Fibroblast of skin of abdomen (primary cell): ENCODE measurements at regions not wholly inside any gene's neighbourhood (a gene's known extent, or its start where the extent isn't known, plus 50 kb on each side); places are given as distances from the start of the nearest gene placed in this dataset.

Experiments used
- DNase-seq: peaks from one replicate; pipeline ENCODE4 v3.0.0-alpha.2; 2013

DNA sequence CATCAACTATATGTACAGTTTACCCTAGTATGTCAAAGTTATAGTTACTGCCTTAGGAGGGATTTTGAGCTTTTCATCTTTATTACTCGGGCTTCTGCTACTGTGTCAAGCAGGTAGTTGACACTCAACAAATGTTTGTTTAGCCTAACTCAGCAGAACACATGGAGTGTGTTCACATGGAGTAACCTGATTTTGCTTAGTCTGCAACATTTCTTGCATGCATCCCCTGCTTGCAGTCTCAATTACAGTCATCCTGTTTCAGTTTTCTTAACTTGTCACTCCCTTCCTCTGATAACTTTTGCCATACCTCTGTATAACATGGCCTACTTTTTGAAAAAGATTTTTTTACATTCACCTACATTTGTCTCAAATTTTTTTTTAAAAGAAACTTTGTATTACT, 135.5 kb downstream of the NMUR2 start:
- no peak for DNase-seq

GRCh38 chr5:152264645-152265254, 140.3 kb downstream of the NMUR2 start:
- DNase-seq: no peak

GRCh38 chr5:152262667-152263066, 142.4 kb downstream of the NMUR2 start:
- no peak for DNase-seq

GRCh38 chr5:152260940-152261339, 144.1 kb downstream of the NMUR2 start:
- DNase-seq: no peak

DNA sequence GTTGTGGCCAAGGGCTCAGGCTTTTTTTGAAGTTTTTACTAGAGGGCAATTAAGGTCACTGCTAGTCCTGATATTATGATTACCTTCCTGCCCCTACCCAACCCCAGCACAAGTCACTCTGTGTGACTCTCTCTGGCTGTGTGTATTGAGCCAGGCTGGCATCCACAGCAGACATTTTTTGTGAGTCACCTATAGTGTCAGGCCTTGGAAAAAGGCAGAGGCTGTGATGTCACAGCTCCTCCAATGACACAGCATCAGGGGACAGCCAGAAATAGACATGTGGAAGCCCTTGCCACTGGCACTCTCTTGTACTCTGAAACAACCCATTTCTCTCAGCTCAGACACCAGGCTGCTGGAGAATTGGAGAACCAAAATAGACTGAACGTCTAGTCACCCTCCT, 145.4 kb downstream of the NMUR2 start:
- no peak for DNase-seq

- no peak for DNase-seq
Measured at GRCh38 chr5:152256580-152256979, 148.5 kb downstream of the NMUR2 start.

- no peak for DNase-seq
Measured at GRCh38 chr5:152255411-152255810, 149.7 kb downstream of the NMUR2 start.

DNA sequence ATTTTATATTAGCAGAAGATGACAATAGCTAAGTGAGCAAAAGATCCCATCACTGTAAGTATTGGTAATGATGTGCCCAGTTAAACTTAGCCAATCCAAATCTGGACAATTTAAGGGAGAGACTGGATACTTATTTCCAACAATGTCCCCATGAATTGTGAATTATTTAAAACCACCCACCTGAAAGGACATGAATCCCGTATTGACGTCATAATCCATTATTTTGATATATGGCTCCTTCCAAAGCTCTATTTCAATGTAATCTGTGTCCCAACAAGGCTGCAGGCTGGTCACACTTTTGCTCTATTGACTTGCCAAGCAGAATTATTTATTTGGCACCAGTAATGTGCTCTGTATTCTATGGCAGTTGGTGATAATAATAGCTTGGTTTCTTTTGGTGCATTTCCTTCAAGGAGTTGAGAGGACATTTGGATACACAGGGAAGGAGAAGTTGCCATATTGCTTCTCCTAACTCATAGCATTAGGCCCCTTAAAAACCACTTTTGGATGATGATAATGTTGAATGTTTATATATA, 157.2 kb downstream of the NMUR2 start:
- DNase-seq: no peak

DNA sequence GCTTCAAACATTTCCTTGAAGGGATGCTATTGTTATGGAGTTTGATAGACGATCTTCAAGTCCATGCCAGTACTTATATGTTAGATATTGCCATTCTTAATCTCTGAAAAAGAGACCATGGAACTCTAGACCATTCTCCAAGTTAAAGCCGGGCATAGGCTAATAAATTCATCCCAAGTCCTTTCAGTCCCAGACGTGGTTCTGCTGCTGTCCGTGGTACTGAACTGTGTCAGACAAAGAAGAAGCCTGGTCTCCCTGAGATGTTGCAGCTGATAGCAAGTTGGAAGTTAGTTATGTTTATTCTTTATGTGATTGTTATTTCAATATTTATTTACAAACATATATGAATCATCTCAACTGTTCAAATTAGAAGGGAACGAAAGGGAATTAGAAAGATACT, 158.7 kb downstream of the NMUR2 start:
- no peak for DNase-seq

GRCh38 chr5:152237531-152237930, 167.5 kb downstream of the NMUR2 start:
- DNase-seq: no peak

DNA sequence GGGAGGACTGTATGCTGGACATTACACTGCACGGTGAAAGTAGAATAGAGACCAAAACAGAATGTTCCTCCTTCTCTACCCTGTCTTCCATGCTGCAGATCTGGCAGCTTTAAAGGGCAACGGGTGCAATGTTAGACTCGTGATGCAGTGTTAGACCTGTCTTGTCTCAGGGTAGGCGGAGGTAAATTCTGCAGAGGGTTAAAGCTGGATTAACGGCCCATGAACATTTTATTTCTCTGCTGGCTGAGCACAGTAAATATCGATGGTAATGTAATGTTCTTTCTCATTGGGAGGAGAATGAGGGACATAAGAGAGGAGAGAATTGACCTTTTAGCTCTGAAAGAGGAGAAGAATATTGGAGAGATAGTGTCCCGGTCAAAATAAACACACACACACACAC, 178.9 kb downstream of the NMUR2 start:
- DNase-seq: no peak

GRCh38 chr5:152221721-152222629, 183.1 kb downstream of the NMUR2 start:
- DNase-seq: no peak

DNA sequence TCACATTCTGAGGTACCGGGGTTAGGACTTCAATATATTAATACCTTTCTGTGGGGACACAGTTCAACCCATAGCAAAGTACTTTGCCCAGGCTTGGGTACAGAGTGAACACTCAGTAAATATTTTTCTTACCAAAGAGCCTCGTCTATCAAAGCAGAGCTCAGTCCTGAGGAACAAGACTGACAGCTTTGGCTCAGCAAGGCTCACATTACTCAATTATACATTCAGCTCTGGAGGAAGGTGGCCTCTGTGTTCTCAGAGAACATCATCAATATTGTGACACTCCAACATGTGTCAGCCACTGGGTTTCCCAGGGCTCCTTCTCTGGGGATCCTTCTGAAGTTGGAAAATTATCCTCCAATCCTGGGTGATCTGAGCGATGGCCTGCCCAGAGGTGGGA, 186.4 kb downstream of the NMUR2 start:
- DNase-seq: no peak

DNA sequence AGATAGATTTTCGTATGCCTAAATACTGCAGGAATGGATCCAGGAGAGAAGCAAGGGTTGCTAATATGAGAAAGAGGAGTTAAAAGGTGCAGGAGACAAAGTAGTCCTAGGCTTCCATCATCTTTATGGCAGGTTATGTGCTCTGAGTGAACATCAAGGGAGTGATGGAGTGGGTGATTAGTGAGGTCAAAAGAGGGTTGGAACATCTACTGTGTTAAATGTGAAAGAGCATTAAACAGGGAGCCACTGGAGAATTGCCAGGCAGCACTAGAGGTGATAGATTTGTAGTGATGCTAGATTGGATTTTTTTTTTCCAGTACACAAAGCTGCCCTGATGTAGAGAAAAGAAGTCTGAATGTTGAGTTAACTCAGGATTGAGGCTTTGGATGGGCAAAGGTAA, 199.3 kb downstream of the NMUR2 start:
- DNase-seq: no peak

DNA sequence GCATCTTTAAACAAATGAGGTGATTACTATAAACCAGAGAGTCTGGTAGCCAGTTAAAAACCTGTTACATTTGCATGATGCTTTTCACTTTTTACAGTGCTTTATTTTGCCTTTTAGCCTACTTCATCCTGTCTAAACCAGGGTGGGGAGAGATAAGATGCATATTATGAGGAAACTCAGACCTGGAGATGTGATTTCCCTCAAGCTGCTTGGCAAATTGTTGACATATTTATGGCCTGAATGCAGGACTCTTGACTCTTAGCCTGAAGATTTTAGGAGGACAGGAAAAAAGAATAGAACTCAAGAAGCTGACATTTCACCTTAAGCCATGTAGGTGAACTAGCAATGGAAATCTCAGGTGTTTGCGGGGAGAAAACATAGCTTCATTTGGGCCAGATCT, 202.8 kb downstream of the NMUR2 start:
- DNase-seq: no peak

- DNase-seq: no peak
Measured at GRCh38 chr5:152193391-152194107, 211.5 kb downstream of the NMUR2 start.

DNA sequence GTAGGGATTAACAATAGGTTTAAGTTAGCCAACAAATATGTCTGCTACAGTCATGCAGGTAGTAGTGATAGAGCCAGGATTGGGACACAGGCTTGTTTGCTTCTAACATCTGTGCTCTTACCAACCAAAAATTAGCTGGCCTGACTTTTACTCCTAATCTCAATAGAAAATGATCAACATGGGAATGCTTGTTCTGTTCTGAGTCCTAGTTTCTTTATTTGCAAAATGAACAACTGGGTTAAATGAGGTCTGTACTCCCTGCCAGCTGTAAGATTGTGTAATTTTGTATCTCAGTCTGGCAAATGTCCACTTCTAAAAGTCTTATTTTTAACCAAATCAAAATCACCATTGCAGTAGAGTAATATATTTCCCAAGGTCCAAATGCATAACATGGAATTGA, 216.8 kb downstream of the NMUR2 start:
- DNase-seq: no peak

DNA sequence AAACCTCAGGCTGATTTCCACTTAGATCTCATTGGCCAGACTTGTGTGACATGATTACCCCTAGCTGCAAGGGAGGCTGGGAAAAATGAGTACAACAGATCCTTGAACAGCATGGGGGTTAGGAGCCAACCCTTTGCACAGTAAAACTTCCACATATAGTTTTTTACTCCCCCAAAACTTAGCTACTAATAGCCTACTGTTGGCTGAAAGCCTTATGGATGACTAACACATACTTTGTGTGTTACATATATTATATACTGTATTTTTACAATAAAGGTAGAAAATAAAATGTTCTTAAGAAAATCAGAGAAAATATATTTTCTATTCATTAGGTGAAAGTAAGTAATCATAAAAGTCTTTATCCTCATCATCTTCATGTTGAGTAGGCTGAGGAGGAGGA, 217.4 kb downstream of the NMUR2 start:
- DNase-seq: no peak

- no peak for DNase-seq
Measured at GRCh38 chr5:152185547-152186245, 219.4 kb downstream of the NMUR2 start.

DNA sequence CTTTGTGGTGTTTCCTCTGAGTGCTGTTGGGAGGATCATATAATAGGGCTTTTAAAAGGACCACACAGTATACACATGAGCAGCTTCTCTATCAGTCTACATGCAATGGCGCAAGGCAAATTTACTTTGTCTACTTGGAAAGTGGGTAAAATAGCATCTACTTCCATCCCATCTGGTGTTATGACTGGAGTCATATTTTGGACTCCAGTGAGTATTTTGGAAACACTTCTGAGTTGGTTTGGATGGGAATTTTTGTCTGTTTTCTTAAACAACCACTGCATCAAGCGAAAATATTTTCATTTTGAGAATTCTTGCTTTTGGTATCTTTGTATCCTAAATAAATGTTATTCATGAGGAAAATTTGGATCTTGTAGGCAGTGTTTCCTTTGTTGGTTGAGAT, 220.8 kb downstream of the NMUR2 start:
- no peak for DNase-seq

DNA sequence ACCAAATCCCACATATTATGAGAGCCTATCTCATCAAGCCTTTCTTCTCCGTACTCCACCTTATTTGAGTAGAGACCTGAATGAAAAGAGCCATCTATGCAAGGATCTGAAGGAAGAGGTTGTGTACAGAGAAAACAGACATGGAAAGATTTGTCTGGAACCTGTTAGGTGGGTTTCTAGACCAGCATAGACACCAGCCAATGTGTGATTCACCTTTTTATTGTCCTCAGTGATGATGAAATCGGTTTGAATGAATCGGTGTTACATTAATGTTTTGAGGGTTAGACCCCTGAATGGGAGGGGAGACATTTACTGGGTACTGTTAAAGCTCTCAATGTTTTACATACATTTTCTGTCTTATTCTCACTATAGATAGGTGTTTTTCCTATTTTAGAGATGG, 223.6 kb downstream of the NMUR2 start:
- DNase-seq: no peak

DNA sequence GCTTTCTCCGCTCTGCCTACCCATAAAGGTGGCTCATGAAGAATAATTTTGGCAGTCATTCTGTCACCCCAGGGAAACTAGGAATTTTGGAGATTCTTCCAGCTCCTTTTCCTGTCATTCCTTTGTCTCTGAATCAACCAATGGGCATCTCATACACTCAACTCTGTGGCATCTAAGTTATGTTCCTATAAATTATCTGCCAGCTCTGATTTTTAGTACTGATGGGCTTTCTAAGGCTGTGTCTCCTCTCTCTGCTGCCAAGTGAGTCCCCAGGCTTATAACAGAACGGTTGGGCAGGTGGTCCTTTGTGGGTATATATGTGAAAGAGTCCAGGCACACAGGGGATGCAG, 226.8 kb downstream of the NMUR2 start:
- no peak for DNase-seq
